Left ventricle myocardium inferior (tissue), 1 donor: ENCODE measurements at regions not wholly inside any gene's neighbourhood (a gene's known extent, or its start where the extent isn't known, plus 50 kb on each side); places are given as distances from the start of the nearest gene placed in this dataset.

ENCODE experiments used
- DNase-seq: peaks from one replicate; pipeline ENCODE4 v3.0.0-alpha.2; 2020
- H3K27ac ChIP-seq: fragments of 200-600 bp; replicated peaks from 2 replicates; pipeline ENCODE4 v1.8.0; 2021
- H3K27me3 ChIP-seq: fragments of 200-600 bp; 2 replicates; pipeline ENCODE4 v1.8.0; 2021; ENCODE audit warnings: low read depth
- H3K36me3 ChIP-seq: fragments of 200-600 bp; 2 replicates; pipeline ENCODE4 v1.8.0; 2021
- H3K4me1 ChIP-seq: fragments of 200-600 bp; 2 replicates; pipeline ENCODE4 v1.8.0; 2021
- H3K4me3 ChIP-seq: fragments of 200-600 bp; 2 replicates; pipeline ENCODE4 v1.8.0; 2021; ENCODE audit warnings: mild to moderate bottlenecking, moderate library complexity
- H3K9me3 ChIP-seq: fragments of 200-600 bp; replicated peaks from 2 replicates; pipeline ENCODE4 v1.8.0; 2021
- intact Hi-C: fragments of 100-400 bp; cut with micrococcal nuclease; formaldehyde crosslinking; loops from one replicate; pipeline ENCODE4 v1.11.0; 2022
- TF ChIP-seq, protein P1 (sequence below): fragments of 200-600 bp; IDR thresholded peaks from 2 replicates; pipeline ENCODE4 v1.8.0; 2021; ENCODE audit warnings: antibody characterized with exemption, mild to moderate bottlenecking, borderline replicate concordance
- donor health status: DM: no; HTN: yes; CAD: no; lungs with severe emphysema.

DNA sequence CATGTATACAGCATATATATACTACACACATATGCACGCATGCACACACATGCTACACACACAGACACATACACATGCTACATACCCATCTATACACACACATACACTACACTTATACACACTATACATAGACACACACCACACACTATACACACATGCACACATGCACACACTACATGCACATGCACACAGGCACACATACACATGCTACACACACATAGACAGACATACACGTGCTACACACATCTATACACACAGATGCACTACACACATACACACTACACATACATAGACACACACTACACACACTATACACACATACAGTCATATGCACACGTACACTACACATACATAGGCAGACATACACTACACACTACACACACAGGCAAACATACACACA, 51.2 kb upstream of the PRR20G start:
- no peak for DNase-seq
- TF ChIP-seq, protein P1, sequence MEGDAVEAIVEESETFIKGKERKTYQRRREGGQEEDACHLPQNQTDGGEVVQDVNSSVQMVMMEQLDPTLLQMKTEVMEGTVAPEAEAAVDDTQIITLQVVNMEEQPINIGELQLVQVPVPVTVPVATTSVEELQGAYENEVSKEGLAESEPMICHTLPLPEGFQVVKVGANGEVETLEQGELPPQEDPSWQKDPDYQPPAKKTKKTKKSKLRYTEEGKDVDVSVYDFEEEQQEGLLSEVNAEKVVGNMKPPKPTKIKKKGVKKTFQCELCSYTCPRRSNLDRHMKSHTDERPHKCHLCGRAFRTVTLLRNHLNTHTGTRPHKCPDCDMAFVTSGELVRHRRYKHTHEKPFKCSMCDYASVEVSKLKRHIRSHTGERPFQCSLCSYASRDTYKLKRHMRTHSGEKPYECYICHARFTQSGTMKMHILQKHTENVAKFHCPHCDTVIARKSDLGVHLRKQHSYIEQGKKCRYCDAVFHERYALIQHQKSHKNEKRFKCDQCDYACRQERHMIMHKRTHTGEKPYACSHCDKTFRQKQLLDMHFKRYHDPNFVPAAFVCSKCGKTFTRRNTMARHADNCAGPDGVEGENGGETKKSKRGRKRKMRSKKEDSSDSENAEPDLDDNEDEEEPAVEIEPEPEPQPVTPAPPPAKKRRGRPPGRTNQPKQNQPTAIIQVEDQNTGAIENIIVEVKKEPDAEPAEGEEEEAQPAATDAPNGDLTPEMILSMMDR = no peak
- intact Hi-C loops = no loop called here
- Histone ChIP-seq H3K27ac (no peak overlapping the region), H3K36me3 (no peaks in the 10 kb centered on the region), H3K9me3 (peaks cover 16% of the 10 kb centered on the region), H3K4me3 (no peak overlapping the region), H3K4me1 (peaks cover 6% of the 10 kb centered on the region), H3K27me3 (peaks cover 93% of the 10 kb centered on the region)

DNA sequence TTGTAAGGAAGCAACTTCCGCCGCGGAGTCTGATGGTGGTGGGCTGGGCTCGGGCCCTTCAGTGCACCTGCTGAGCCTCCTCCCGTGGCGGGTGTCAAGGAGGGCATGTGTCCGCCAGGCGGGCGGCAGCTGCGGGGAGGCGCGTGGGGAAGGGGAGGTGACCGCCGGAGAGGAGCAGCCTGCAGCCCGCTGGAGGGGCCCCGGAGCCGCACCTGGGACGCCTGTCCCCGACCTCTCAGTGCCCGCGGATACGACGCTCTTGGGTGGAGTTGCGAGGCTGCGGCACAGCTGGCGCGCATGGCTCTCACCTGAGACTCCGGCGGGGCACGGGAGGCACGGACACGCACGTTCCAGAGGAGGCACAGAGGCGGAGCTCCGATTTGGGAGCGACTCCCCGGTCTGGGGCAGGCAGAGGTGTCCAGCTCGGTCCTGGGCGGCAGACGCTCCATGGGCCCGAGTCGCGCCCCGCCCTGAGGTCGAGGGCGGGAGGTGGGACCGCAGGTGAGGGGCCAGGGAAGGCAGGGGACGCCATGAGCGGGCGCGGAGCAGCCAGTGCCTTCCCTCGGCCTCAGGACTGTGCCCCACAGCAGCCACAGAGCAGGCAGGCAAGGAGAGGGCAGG, 50.2 kb upstream of the PRR20G start:
- TF ChIP-seq, protein P1 = no peak
- Histone ChIP-seq H3K4me3 (no peak overlapping the region), H3K9me3 (peaks cover 24% of the 10 kb centered on the region), H3K27me3 (peaks cover 85% of the 10 kb centered on the region), H3K36me3 (no peaks in the 10 kb centered on the region), H3K4me1 (peaks cover 6% of the 10 kb centered on the region), H3K27ac (no peak overlapping the region)
- intact Hi-C loops = no loop called here
- DNase-seq = no peak
